Activated CD8-positive, alpha-beta memory T cell treated with anti-CD3 and anti-CD28 coated beads, Interleukin-2, amount 50 U/mL, for 24 hours (primary cell): ENCODE measurements at regions not wholly inside any gene's neighbourhood (a gene's known extent, or its start where the extent isn't known, plus 50 kb on each side); places are given as distances from the start of the nearest gene placed in this dataset.
"Not testable (repeated sequence)": the region's sequence is repeated elsewhere in the genome, so short reads cannot be mapped to it uniquely, and the experiment has no call there.

ENCODE experiments used
- DNase-seq: peaks from one replicate; pipeline ENCODE4 v3.0.0-alpha.2; 2020; ENCODE audit errors: extremely low read depth

GRCh38 chr1:221998781-221999180 is 256.9 kb upstream of the DUSP10 start:
- DNase-seq: no peak

GRCh38 chr1:221998186-221998612 is 256.3 kb upstream of the DUSP10 start:
- no peak for DNase-seq

- not testable (repeated sequence) for DNase-seq
These were observed 255.1 kb upstream of the DUSP10 start for GRCh38 chr1:221997012-221997411.

GRCh38 chr1:221994939-221995338 is 253.1 kb upstream of the DUSP10 start:
- DNase-seq: no peak

GRCh38 chr1:221994274-221994698 is 252.4 kb upstream of the DUSP10 start:
- DNase-seq: no peak

- no peak for DNase-seq
These were observed 251.6 kb upstream of the DUSP10 start for GRCh38 chr1:221993444-221993948.

GRCh38 chr1:221992427-221992826 is 250.5 kb upstream of the DUSP10 start:
- no peak for DNase-seq

GRCh38 chr1:221991221-221991620 is 249.3 kb upstream of the DUSP10 start:
- no peak for DNase-seq

- DNase-seq: no peak
These were observed 247.9 kb upstream of the DUSP10 start for GRCh38 chr1:221989741-221990140.

- DNase-seq: no peak
These were observed 246.9 kb upstream of the DUSP10 start for GRCh38 chr1:221988829-221989228.

- DNase-seq: no peak
These were observed 246.1 kb upstream of the DUSP10 start for GRCh38 chr1:221987860-221988520.

GRCh38 chr1:221983444-221983843 is 241.6 kb upstream of the DUSP10 start:
- DNase-seq: no peak

GRCh38 chr1:221981461-221981860 is 239.6 kb upstream of the DUSP10 start:
- DNase-seq: no peak

- DNase-seq: no peak
These were observed 237.6 kb upstream of the DUSP10 start for GRCh38 chr1:221979444-221980032.

- DNase-seq: not testable (repeated sequence)
These were observed 236.9 kb upstream of the DUSP10 start for GRCh38 chr1:221978631-221979334.

- DNase-seq: not testable (repeated sequence)
These were observed 231.9 kb upstream of the DUSP10 start for GRCh38 chr1:221973787-221974186.

- DNase-seq: no peak
These were observed 230.7 kb upstream of the DUSP10 start for GRCh38 chr1:221972276-221973235.

GRCh38 chr1:221971035-221971434 is 229.1 kb upstream of the DUSP10 start:
- not testable (repeated sequence) for DNase-seq

GRCh38 chr1:221969298-221969858 is 227.5 kb upstream of the DUSP10 start:
- not testable (repeated sequence) for DNase-seq

GRCh38 chr1:221967538-221967937 is 225.6 kb upstream of the DUSP10 start:
- DNase-seq: not testable (repeated sequence)

- DNase-seq: not testable (repeated sequence)
These were observed 225.0 kb upstream of the DUSP10 start for GRCh38 chr1:221966888-221967287.
